Activated CD4-positive, CD25-positive, alpha-beta regulatory T cell treated with anti-CD3 and anti-CD28 coated beads, Interleukin-2, amount 50 U/mL, for 24 hours (primary cell): ENCODE measurements at regions not wholly inside any gene's neighbourhood (a gene's known extent, or its start where the extent isn't known, plus 50 kb on each side); places are given as distances from the start of the nearest gene placed in this dataset.
"Not testable (repeated sequence)": the region's sequence is repeated elsewhere in the genome, so short reads cannot be mapped to it uniquely, and the experiment has no call there.

Experiments
- ATAC-seq, 2 donors: fragments of 150-1000 bp; cut with Tn5 transposase; one replicate each; pipeline ENCODE4 v1.10.0; 2021; ENCODE audit warnings: mild to moderate bottlenecking in 1 of 2, moderate library complexity in 1 of 2

GRCh38 chr1:195740862-195741261 is 867.4 kb downstream of the KCNT2 start:
- ATAC-seq = no peak

- ATAC-seq = no peak
These were observed 869.1 kb downstream of the KCNT2 start for GRCh38 chr1:195738966-195739650.

- no peak for ATAC-seq
These were observed 873.1 kb downstream of the KCNT2 start for GRCh38 chr1:195735140-195735539.

- ATAC-seq = no peak
These were observed 874.4 kb downstream of the KCNT2 start for GRCh38 chr1:195733826-195734225.

GRCh38 chr1:195733408-195733807 is 874.8 kb downstream of the KCNT2 start:
- no peak for ATAC-seq

- no peak for ATAC-seq
These were observed 876.9 kb downstream of the KCNT2 start for GRCh38 chr1:195731385-195731784.

- ATAC-seq = no peak
These were observed 884.4 kb downstream of the KCNT2 start for GRCh38 chr1:195723796-195724194.

GRCh38 chr1:195722852-195723795 is 885.1 kb downstream of the KCNT2 start:
- not testable (repeated sequence) for ATAC-seq

- ATAC-seq = not testable (repeated sequence)
These were observed 886.1 kb downstream of the KCNT2 start for GRCh38 chr1:195722146-195722545.

GRCh38 chr1:195721210-195721971 is 886.8 kb downstream of the KCNT2 start:
- ATAC-seq = no peak

- ATAC-seq = no peak
These were observed 890.6 kb downstream of the KCNT2 start for GRCh38 chr1:195717651-195718050.

GRCh38 chr1:195715652-195716051 is 892.6 kb downstream of the KCNT2 start:
- ATAC-seq = no peak

- ATAC-seq = no peak
These were observed 894.0 kb downstream of the KCNT2 start for GRCh38 chr1:195714248-195714647.

- no peak for ATAC-seq
These were observed 898.4 kb downstream of the KCNT2 start for GRCh38 chr1:195709821-195710220.

GRCh38 chr1:195704028-195704427 is 904.2 kb downstream of the KCNT2 start:
- no peak for ATAC-seq

GRCh38 chr1:195701149-195701548 is 907.1 kb downstream of the KCNT2 start:
- ATAC-seq = no peak

- ATAC-seq = no peak
These were observed 911.1 kb downstream of the KCNT2 start for GRCh38 chr1:195697130-195697529.

- no peak for ATAC-seq
These were observed 921.5 kb downstream of the KCNT2 start for GRCh38 chr1:195686764-195687163.

GRCh38 chr1:195664628-195665027 is 943.6 kb downstream of the KCNT2 start:
- ATAC-seq = no peak

- no peak for ATAC-seq
These were observed 944.5 kb downstream of the KCNT2 start for GRCh38 chr1:195663549-195664280.

- no peak for ATAC-seq
These were observed 951.5 kb downstream of the KCNT2 start for GRCh38 chr1:195656780-195657179.

GRCh38 chr1:195648875-195649274 is 959.4 kb downstream of the KCNT2 start:
- not testable (repeated sequence) for ATAC-seq
